ENCODE measurements at regions not wholly inside any gene's neighbourhood (a gene's known extent, or its start where the extent isn't known, plus 50 kb on each side); places are given as distances from the start of the nearest gene placed in this dataset.
"Not testable (repeated sequence)": the region's sequence is repeated elsewhere in the genome, so short reads cannot be mapped to it uniquely, and the experiment has no call there.

- DNase-seq: not testable (repeated sequence)
Observed at GRCh38 chr2:111453308-111453707, 332.6 kb downstream of the BCL2L11 start.

GRCh38 chr2:111453816-111454215 is 333.1 kb downstream of the BCL2L11 start:
- not testable (repeated sequence) for DNase-seq

- peak; percentile 19 for DNase-seq
Observed at GRCh38 chr2:111454404-111454803, 333.7 kb downstream of the BCL2L11 start.

- DNase-seq: not testable (repeated sequence)
Observed at GRCh38 chr2:111455016-111456015, 334.6 kb downstream of the BCL2L11 start.

GRCh38 chr2:111457191-111457590 is 336.5 kb downstream of the BCL2L11 start:
- DNase-seq: not testable (repeated sequence)

- not testable (repeated sequence) for DNase-seq
Observed at GRCh38 chr2:111460901-111461300, 340.2 kb downstream of the BCL2L11 start.

- not testable (repeated sequence) for DNase-seq
Observed at GRCh38 chr2:111461831-111462230, 341.1 kb downstream of the BCL2L11 start.

GRCh38 chr2:111462572-111462971 is 341.9 kb downstream of the BCL2L11 start:
- DNase-seq: not testable (repeated sequence)

- peak; percentile 7 for DNase-seq
Observed at GRCh38 chr2:111463238-111463848, 342.6 kb downstream of the BCL2L11 start.

GRCh38 chr2:111463956-111464355 is 343.2 kb downstream of the BCL2L11 start:
- DNase-seq: not testable (repeated sequence)

GRCh38 chr2:111464367-111464766 is 343.7 kb downstream of the BCL2L11 start:
- not testable (repeated sequence) for DNase-seq

- not testable (repeated sequence) for DNase-seq
Observed at GRCh38 chr2:111465521-111465920, 344.8 kb downstream of the BCL2L11 start.

- DNase-seq: not testable (repeated sequence)
Observed at GRCh38 chr2:111466744-111467143, 346.0 kb downstream of the BCL2L11 start.

- DNase-seq: not testable (repeated sequence)
Observed at GRCh38 chr2:111470924-111471323, 350.2 kb downstream of the BCL2L11 start.

- DNase-seq: not testable (repeated sequence)
Observed at GRCh38 chr2:111471791-111472530, 351.2 kb downstream of the BCL2L11 start.

- DNase-seq: not testable (repeated sequence)
Observed at GRCh38 chr2:111472844-111473403, 352.2 kb downstream of the BCL2L11 start.

GRCh38 chr2:111473522-111473921 is 352.8 kb downstream of the BCL2L11 start:
- not testable (repeated sequence) for DNase-seq

GRCh38 chr2:111474198-111474705 is 353.5 kb downstream of the BCL2L11 start:
- DNase-seq: not testable (repeated sequence)

GRCh38 chr2:111478335-111478734 is 357.6 kb downstream of the BCL2L11 start:
- DNase-seq: not testable (repeated sequence)

- not testable (repeated sequence) for DNase-seq
Observed at GRCh38 chr2:111478871-111479318, 358.2 kb downstream of the BCL2L11 start.

GRCh38 chr2:111480016-111480625 is 359.4 kb downstream of the BCL2L11 start:
- DNase-seq: peak; percentile 95

Data from fibroblast of skin of back (primary cell).